ENCODE measurements at regions not wholly inside any gene's neighbourhood (a gene's known extent, or its start where the extent isn't known, plus 50 kb on each side); places are given as distances from the start of the nearest gene placed in this dataset.

DNA sequence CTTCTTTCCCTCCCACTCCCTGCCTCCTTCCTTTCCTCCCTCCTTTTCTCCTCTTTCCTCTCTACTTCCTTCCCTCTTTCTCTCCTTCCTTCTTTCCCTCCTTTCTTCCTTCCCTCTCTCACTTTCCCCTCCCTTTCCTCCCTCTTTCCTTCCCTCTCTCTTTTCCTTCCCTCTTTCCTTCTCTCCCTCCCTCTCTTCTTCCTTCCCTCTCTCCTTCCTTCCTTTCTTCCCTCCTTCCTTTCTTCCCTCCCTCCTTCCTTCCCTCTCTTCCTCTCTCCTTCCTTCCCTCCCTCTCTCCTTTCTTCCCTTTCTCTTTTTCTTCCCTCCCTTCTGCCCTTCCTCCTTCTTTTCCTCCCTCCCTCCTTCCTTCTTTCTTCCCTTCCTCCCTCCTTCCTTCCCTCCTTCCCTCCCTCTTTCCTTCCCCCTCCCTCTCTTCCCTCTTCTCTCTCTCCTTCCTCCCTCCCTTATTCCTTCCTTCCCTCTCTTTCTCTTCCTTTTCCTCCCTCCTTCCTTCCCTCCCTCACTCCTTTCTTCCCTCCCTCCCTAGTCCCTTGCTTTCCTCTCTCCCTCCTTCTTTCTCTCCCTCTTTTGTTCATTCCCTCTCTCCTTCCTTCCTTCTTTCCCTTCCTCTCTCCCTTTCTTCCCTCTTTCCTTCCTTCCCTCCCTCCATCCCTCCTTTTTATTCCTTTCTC is 443.9 kb downstream of the ZNF536 start:
- no peak for TF ChIP-seq POLR2AphosphoS5 (IDR thresholded peaks at IDR 0.05; ENCODE audit: low read depth, low read length)
- no peak for TF ChIP-seq POLR2A (IDR thresholded peaks at IDR 0.05; ENCODE audit: low read depth, low read length)
- TF ChIP-seq SPI1 (IDR thresholded peaks at IDR 0.05; ENCODE audit: low read depth, low read length), result no peak
- TF ChIP-seq TAF1 (IDR thresholded peaks at IDR 0.05; ENCODE audit: low read depth, low read length), result no peak
